OCI-LY3 (cell line): ENCODE measurements at regions not wholly inside any gene's neighbourhood (a gene's known extent, or its start where the extent isn't known, plus 50 kb on each side); places are given as distances from the start of the nearest gene placed in this dataset.

Source experiments
- CTCF ChIP-seq: fragments of 200-600, 300-600 bp; sonication (generic); IDR thresholded peaks from 2 replicates; pipeline ENCODE4 v1.5.1; 2014; ENCODE audit warnings: antibody characterized with exemption, low read length, low read depth
- EZH2phosphoT487 ChIP-seq: fragments of 200-600 bp; shearing (Covaris generic); IDR thresholded peaks from 2 replicates; pipeline ENCODE4 v1.6.1; 2018; ENCODE audit warnings: antibody characterized with exemption, mixed run types, low read depth

GRCh38 chr5:56319526-56320181 is 86.5 kb upstream of the ANKRD55 start:
- TF ChIP-seq CTCF (no peak), EZH2phosphoT487 (no peak)
